CD4-positive, alpha-beta memory T cell (primary cell): ENCODE measurements at regions not wholly inside any gene's neighbourhood (a gene's known extent, or its start where the extent isn't known, plus 50 kb on each side); places are given as distances from the start of the nearest gene placed in this dataset.
"Not testable (repeated sequence)": the region's sequence is repeated elsewhere in the genome, so short reads cannot be mapped to it uniquely, and the experiment has no call there.

Experiments used
- CTCF ChIA-PET: fragments of 350-600 bp; sonication (Branson Sonifier 250); formaldehyde crosslinking; loops from one replicate; lab custom pipeline; 2021; ENCODE audit warnings: inconsistent platforms; ENCODE audit not compliant: partially characterized antibody; lab: Charles Lee
- POLR2A ChIA-PET: fragments of 350-600 bp; sonication (Branson Sonifier 250); formaldehyde crosslinking; loops from one replicate; lab custom pipeline; 2021; ENCODE audit not compliant: partially characterized antibody; lab: Charles Lee
- DNase-seq, 5 donors: peaks; one replicate each; pipeline versions ENCODE4 v3.0.0 to v3.0.0-alpha.2; 2020 to 2022; ENCODE audit warnings: mixed read lengths in 1 of 5
- H3K27ac ChIP-seq: one replicate; pipeline ENCODE4 v1.7.0; 2013; ENCODE audit warnings: low read depth, low read length
- H3K27me3 ChIP-seq: 2 replicates; pipeline ENCODE4 v1.7.0; 2013; ENCODE audit warnings: mild to moderate bottlenecking, low read length, moderate library complexity; ENCODE audit not compliant: insufficient read depth
- H3K36me3 ChIP-seq: 2 replicates; pipeline ENCODE4 v1.7.0; 2013; ENCODE audit warnings: mild to moderate bottlenecking, low read length, moderate library complexity; ENCODE audit not compliant: insufficient read depth
- H3K4me1 ChIP-seq: 2 replicates; pipeline ENCODE4 v1.7.0; 2013; ENCODE audit warnings: mild to moderate bottlenecking, low read length, moderate library complexity; ENCODE audit not compliant: insufficient read depth
- H3K4me3 ChIP-seq, 2 donors: one replicate each; pipeline ENCODE4 v1.7.0; 2013; ENCODE audit warnings: low read length in 2 of 2, mild to moderate bottlenecking in 1 of 2
- H3K9me3 ChIP-seq, 2 donors: one replicate each; pipeline ENCODE4 v1.7.0; 2013; ENCODE audit warnings: low read length in 2 of 2, control low read depth in 1 of 2; ENCODE audit not compliant: control insufficient read depth in 1 of 2
- H3K27ac Mint-ChIP-seq, 7 donors: one replicate each; pipeline ENCODE4 v1.8.0; 2020 to 2021; ENCODE audit warnings: mixed read lengths in 7 of 7, mild to moderate bottlenecking in 6 of 7, inconsistent platforms in 3 of 7, moderate library complexity in 3 of 7
- H3K27me3 Mint-ChIP-seq, 2 donors: one replicate each; pipeline ENCODE4 v1.8.0; 2020 to 2021; ENCODE audit warnings: mixed read lengths in 2 of 2
- H3K36me3 Mint-ChIP-seq, 2 donors: one replicate each; pipeline ENCODE4 v1.8.0; 2020 to 2021; ENCODE audit warnings: mixed read lengths in 2 of 2, inconsistent platforms in 1 of 2, mild to moderate bottlenecking in 1 of 2
- H3K4me1 Mint-ChIP-seq, 4 donors: one replicate each; pipeline ENCODE4 v1.8.0; 2020 to 2021; ENCODE audit warnings: mixed read lengths in 4 of 4, mild to moderate bottlenecking in 1 of 4
- H3K4me3 Mint-ChIP-seq, 8 donors: one replicate each; pipeline ENCODE4 v1.8.0; 2020 to 2021; ENCODE audit warnings: mixed read lengths in 8 of 8, mild to moderate bottlenecking in 7 of 8, moderate library complexity in 6 of 8, inconsistent platforms in 3 of 8
- H3K9me3 Mint-ChIP-seq, 8 donors: one replicate each; pipeline ENCODE4 v1.8.0; 2020 to 2021; ENCODE audit warnings: mixed read lengths in 8 of 8, mild to moderate bottlenecking in 5 of 8, inconsistent platforms in 3 of 8, moderate library complexity in 1 of 8
- intact Hi-C: fragments of 100-400 bp; cut with micrococcal nuclease; formaldehyde crosslinking; loops from one replicate; pipeline ENCODE4 v1.15.1; 2023

DNA sequence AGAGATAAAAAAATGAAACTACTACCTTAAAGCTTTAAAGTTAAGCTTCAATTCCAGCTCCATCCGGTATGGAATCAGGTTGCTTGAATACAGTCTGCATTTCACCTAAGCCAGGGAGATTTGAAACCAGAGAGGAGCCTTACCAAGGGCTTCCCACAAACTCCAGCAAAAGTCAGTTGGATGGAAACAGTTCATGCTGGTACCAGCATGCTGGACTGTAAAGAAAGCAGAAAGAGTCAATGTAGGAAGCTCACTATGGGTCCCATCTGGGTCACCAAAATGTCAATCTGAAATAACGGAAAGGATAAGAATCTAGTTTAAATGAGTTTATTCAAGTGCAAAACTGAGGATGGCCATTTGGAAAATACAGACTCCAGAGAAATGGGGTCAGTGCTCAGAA, 65.3 kb downstream of the CDO1 start:
- H3K27ac Mint-ChIP-seq = no peak overlapping the region
- CTCF ChIA-PET = no interaction called here
- DNase-seq = no peak
- Histone ChIP-seq H3K27me3 (no peaks in the 10 kb centered on the region), H3K36me3 (no peaks in the 10 kb centered on the region), H3K9me3 (no peaks in the 10 kb centered on the region), H3K4me1 (no peaks in the 10 kb centered on the region), H3K27ac (no peak overlapping the region), H3K4me3 (no peak overlapping the region)
- peaks cover 0 to 6% (median 2%) of the 10 kb centered on the region in 4 donors for H3K4me1 Mint-ChIP-seq
- POLR2A ChIA-PET = interaction anchor here (0.8 kb wide), 1 partner anchor 9 kb away, joined by 3 read pairs; no protein-coding TSS in a partner anchor
- peak overlapping the region in 1 of 8 donors; percentile 48 for H3K4me3 Mint-ChIP-seq
- no peaks in the 10 kb centered on the region for H3K36me3 Mint-ChIP-seq
- intact Hi-C loops = no loop called here
- H3K9me3 Mint-ChIP-seq = peaks cover 0 to 9% (median 3%) of the 10 kb centered on the region in 8 donors
- peaks cover 5 to 10% of the 10 kb centered on the region in 2 donors for H3K27me3 Mint-ChIP-seq

DNA sequence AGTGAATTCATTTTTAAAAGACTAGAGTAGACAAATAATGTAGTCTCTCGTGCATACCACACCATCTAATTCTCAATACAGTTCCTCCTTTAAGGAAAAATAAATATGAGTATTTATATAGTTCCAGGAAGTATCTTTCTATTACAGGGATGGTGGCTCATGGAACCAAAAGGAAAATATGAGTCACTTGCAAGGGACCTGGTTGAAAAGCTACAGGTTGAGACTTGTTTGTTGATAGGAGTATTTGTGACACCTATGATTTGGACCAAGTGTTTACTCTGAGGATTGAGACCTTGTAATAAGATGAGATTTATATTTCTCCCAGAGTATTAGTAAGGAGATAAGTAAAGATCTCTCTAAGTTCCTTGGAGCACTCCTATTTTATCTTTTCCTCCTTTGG, 67.4 kb downstream of the CDO1 start:
- Mint-ChIP-seq H3K36me3 (no peaks in the 10 kb centered on the region), H3K9me3 (peaks cover 0 to 25% (median 14%) of the 10 kb centered on the region in 8 donors), H3K27ac (no peak overlapping the region), H3K27me3 (peaks cover 3 to 9% of the 10 kb centered on the region in 2 donors), H3K4me1 (peaks cover 0 to 6% (median 2%) of the 10 kb centered on the region in 4 donors), H3K4me3 (no peak overlapping the region)
- ChIA-PET POLR2A (no interaction called here), CTCF (no interaction called here)
- Histone ChIP-seq H3K27ac (no peak overlapping the region), H3K27me3 (no peaks in the 10 kb centered on the region), H3K9me3 (peaks cover 0 to 6% of the 10 kb centered on the region in 2 donors), H3K4me3 (no peak overlapping the region), H3K4me1 (no peaks in the 10 kb centered on the region), H3K36me3 (no peaks in the 10 kb centered on the region)
- intact Hi-C loops = no loop called here
- no peak for DNase-seq

DNA sequence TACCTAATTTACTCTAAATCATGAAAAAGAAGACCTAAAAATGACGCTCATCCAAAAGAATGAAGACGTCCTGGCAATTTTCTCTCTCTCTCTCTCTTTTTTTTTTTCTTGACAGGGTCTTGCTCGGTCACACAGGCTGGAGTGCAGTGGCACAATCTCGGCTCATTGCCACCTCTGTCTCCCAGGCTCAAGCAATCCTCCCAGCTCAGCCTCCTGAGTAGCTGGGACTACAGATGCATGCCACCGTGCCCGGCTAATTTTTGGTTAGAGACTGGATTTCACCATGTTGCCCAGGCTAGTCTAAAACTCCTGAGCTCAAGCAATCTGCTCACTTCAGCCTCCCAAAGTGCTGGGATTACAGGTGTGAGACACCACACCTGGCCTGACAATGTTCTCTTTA, 77.2 kb downstream of the CDO1 start:
- H3K9me3 ChIP-seq, intact Hi-C loops, H3K4me1 Mint-ChIP-seq, H3K27ac Mint-ChIP-seq, POLR2A ChIA-PET, CTCF ChIA-PET, H3K4me3 ChIP-seq, H3K36me3 Mint-ChIP-seq, H3K27ac ChIP-seq, DNase-seq, H3K4me3 Mint-ChIP-seq, H3K36me3 ChIP-seq, H3K27me3 ChIP-seq, H3K4me1 ChIP-seq: not testable (repeated sequence)
- Mint-ChIP-seq H3K27me3 (peaks cover 12 to 15% of the 10 kb centered on the region in 2 donors), H3K9me3 (peaks cover 0 to 25% (median 14%) of the 10 kb centered on the region in 8 donors)

DNA sequence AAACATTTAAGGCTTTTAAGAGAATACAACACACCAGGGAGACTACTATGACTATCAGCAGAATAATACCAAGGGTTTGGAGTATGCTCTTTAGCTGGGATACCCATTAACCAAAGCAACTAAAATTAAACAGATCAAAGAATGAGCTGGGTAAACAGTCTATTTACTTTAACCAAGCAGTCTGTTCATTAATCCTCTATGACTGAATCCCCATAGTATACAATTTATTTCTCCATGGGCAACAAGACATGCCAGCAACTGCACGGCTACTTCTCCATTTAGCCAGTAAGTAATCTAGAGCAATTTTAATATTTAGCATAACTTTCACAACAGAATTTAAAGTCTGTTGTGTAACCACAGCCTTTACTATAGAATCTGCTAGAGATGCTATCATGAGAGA, 77.6 kb downstream of the CDO1 start:
- intact Hi-C loops = no loop called here
- POLR2A ChIA-PET = no interaction called here
- Histone ChIP-seq H3K9me3 (no peaks in the 10 kb centered on the region), H3K4me1 (no peaks in the 10 kb centered on the region), H3K4me3 (no peak overlapping the region), H3K36me3 (no peaks in the 10 kb centered on the region), H3K27ac (no peak overlapping the region), H3K27me3 (no peaks in the 10 kb centered on the region)
- Mint-ChIP-seq H3K36me3 (no peaks in the 10 kb centered on the region), H3K27ac (no peak overlapping the region), H3K9me3 (peaks cover 0 to 21% (median 10%) of the 10 kb centered on the region in 8 donors), H3K4me1 (no peaks in the 10 kb centered on the region), H3K27me3 (peaks cover 12 to 13% of the 10 kb centered on the region in 2 donors), H3K4me3 (no peak overlapping the region)
- DNase-seq = no peak
- CTCF ChIA-PET = no interaction called here

- Histone ChIP-seq H3K4me3 (no peak overlapping the region), H3K27me3 (no peaks in the 10 kb centered on the region), H3K9me3 (no peaks in the 10 kb centered on the region), H3K36me3 (no peaks in the 10 kb centered on the region), H3K4me1 (no peaks in the 10 kb centered on the region), H3K27ac (no peak overlapping the region)
- Mint-ChIP-seq H3K4me3 (no peak overlapping the region), H3K9me3 (peaks cover 0 to 7% (median under 1%) of the 10 kb centered on the region in 8 donors), H3K36me3 (no peaks in the 10 kb centered on the region), H3K4me1 (no peaks in the 10 kb centered on the region), H3K27me3 (peaks cover 16 to 18% of the 10 kb centered on the region in 2 donors), H3K27ac (no peak overlapping the region)
- POLR2A ChIA-PET = no interaction called here
- intact Hi-C loops = no loop called here
- no peak for DNase-seq
- CTCF ChIA-PET = no interaction called here
Observed at GRCh38 chr5:115737452-115737851, 79.0 kb downstream of the CDO1 start.

GRCh38 chr5:115736690-115737005, 79.8 kb downstream of the CDO1 start:
- peaks cover 15 to 16% of the 10 kb centered on the region in 2 donors for H3K27me3 Mint-ChIP-seq
- no peaks in the 10 kb centered on the region for H3K4me1 Mint-ChIP-seq
- CTCF ChIA-PET = no interaction called here

GRCh38 chr5:115736004-115736689, 80.3 kb downstream of the CDO1 start:
- no peak overlapping the region for H3K4me3 Mint-ChIP-seq
- CTCF ChIA-PET = no interaction called here

More at GRCh38 chr5:115736690-115737005, 79.8 kb downstream of the CDO1 start:
- H3K27ac ChIP-seq = no peak overlapping the region
- no peaks in the 10 kb centered on the region for H3K36me3 ChIP-seq
- H3K4me3 Mint-ChIP-seq = no peak overlapping the region
- no peaks in the 10 kb centered on the region for H3K27me3 ChIP-seq
- peaks cover 0 to 2% (median 0%) of the 10 kb centered on the region in 8 donors for H3K9me3 Mint-ChIP-seq
- intact Hi-C loops = no loop called here
- no peak for DNase-seq
- H3K36me3 Mint-ChIP-seq = no peaks in the 10 kb centered on the region
- H3K27ac Mint-ChIP-seq = no peak overlapping the region
- POLR2A ChIA-PET = no interaction called here
- no peaks in the 10 kb centered on the region for H3K9me3 ChIP-seq
- no peak overlapping the region for H3K4me3 ChIP-seq
- no peaks in the 10 kb centered on the region for H3K4me1 ChIP-seq

More at GRCh38 chr5:115736004-115736689, 80.3 kb downstream of the CDO1 start:
- Mint-ChIP-seq H3K36me3 (no peaks in the 10 kb centered on the region), H3K9me3 (peaks cover 0 to 2% (median 0%) of the 10 kb centered on the region in 8 donors), H3K27me3 (peaks cover 15 to 16% of the 10 kb centered on the region in 2 donors), H3K27ac (no peak overlapping the region), H3K4me1 (no peaks in the 10 kb centered on the region)
- intact Hi-C loops = no loop called here
- Histone ChIP-seq H3K27me3 (no peaks in the 10 kb centered on the region), H3K4me3 (no peak overlapping the region), H3K9me3 (no peaks in the 10 kb centered on the region), H3K27ac (no peak overlapping the region), H3K36me3 (no peaks in the 10 kb centered on the region), H3K4me1 (no peaks in the 10 kb centered on the region)
- no peak for DNase-seq
- POLR2A ChIA-PET = no interaction called here
